IPS-NIHi7 (cell line): ENCODE measurements at regions not wholly inside any gene's neighbourhood (a gene's known extent, or its start where the extent isn't known, plus 50 kb on each side); places are given as distances from the start of the nearest gene placed in this dataset.

Experiments used
- DNase-seq: peaks from one replicate; pipeline ENCODE4 v3.0.0; 2012; ENCODE audit warnings: mixed read lengths; ENCODE audit errors: extremely low spot score

DNA sequence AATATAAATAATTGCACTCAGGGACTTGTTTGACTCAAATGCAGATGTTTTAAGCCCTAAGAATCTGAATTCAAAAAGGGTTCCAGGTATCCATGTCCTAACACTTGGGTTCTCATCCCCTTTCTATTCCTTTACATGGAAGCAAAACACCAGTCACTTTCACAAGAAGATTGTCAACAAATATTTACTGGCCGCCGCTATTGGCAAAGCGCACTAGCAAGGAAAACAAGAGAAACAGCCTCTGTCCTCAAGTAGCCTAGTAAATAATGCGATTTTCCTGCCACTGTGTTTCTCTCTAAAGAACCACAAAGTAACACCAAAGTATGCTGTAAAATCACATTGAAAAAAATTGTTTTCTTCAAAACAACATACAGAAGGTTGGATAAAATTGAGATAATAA is 66.7 kb upstream of the EZH2 start:
- DNase-seq = no peak

DNA sequence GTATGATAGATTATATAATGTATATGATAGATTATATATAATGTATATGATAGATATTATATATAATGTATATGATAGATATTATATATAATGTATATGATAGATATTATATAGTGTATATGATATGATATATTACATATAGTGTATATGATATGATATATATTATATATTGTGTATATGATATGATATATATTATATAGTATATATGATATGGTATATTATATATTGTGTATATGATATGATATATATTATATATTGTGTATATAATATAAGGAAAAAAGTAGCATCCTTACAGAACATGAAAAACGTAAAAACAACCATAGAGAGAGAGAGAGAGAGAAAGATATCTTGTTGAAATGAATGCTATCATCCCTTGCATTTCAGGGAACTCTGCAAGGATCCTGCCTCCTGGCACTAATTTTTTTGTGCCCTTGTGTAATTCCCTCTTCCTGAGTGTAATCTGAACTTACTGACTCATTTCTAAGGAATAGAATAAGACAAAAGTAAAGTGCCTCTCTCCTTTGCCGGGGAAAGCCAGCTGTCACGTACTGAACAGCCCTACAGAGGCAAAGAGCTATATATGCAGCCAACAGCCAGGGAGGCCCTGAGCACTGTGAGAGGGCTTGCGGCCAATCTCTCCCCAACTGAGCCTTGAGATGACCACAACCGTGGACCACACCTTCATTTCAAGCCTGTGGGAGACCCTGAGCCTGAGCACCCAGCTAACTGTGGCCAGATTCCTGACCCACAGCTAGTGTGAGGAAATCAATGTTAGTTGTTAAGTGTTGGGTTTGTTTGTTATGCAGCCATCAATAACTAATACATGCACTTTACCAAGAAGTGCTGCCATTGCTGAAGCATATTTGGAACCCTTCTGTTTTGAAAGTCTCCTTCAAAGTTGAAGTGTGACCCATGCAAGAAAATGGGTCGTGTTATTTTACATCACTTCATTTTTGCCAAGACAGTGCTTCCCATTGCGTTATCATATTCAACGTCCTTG is 61.1 kb upstream of the EZH2 start:
- no peak for DNase-seq

- DNase-seq = no peak
These were observed 57.6 kb upstream of the EZH2 start for GRCh38 chr7:148941598-148942275.

DNA sequence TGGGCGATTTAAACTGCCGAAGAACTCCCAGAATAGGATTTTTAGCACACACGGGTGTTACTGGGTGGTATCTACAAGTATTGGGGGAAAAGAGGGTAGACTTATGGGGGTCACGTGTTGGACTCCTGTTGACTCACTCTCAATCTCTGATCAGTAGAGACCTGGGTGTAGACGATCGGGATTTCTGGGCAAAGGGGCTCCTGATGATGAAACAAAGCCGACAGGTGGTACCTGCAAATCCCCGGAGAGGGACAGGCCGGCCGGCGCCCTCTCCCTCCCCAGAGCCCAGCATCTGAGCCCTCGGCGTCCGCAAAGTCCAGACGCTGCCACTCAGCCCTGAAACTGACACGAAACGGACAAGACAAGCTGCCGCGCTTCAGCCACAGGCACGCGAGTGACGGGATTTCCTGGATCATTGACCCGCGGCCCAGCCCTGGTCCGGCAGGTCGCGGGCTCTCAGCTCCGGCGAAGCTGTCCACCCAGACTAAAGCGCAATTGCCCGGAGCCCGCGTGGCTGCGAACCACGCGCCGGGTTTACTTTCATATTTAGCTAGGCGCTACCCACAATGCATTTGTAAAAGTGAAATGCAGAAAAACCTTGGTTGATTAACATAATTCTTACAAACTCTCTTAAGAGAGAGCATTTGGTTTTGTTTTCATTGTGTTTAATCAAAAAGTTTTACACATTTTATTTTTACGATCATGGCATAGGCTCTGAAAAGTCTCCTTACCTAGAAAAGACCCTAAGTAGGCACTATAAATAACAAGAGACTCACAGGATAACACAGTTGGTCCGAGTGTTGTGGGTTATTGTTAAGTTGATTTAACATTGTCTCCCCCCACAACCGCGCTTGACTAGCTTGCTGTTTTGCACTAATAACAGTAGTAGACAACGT is 56.9 kb upstream of the EZH2 start:
- DNase-seq = peak; percentile 69

GRCh38 chr7:148939128-148939755 is 55.2 kb upstream of the EZH2 start:
- DNase-seq = no peak

DNA sequence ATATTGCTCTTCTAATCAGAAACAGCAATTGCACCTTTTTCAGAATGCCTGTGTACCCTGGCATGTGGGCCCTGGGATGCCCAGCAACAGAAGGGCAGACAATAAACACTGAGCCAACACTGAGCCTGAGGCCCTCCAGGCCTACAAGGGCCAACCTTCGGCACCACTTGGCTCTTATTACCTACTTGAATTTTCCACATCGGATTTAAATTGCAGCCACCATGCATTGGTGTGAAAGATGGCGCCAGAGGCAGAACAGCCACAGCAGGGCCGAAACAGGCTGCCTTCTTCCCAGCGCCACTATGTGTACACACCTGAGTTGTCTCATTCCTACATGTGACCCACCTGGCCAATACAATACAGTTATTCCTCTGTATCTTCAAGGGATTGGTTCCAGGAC is 51.4 kb upstream of the EZH2 start:
- DNase-seq = no peak
